A549 (cell line): ENCODE measurements at regions not wholly inside any gene's neighbourhood (a gene's known extent, or its start where the extent isn't known, plus 50 kb on each side); places are given as distances from the start of the nearest gene placed in this dataset.

Source experiments
- CBX8 ChIP-seq: fragments of 200-600 bp; sonication (generic); IDR thresholded peaks from 2 replicates; pipeline ENCODE4 v1.6.1; 2016
- HOXA7 ChIP-seq: fragments of 250-450 bp; sonication (Bioruptor Pico); IDR thresholded peaks from 2 replicates; pipeline ENCODE4 v1.5.0; 2020; ENCODE audit warnings: mild to moderate bottlenecking, moderate library complexity
- KDM1A ChIP-seq: fragments of 200-600 bp; sonication (generic); IDR thresholded peaks from 2 replicates; pipeline ENCODE4 v1.6.1; 2016; ENCODE audit warnings: low read depth, mild to moderate bottlenecking
- MAFK ChIP-seq: fragments of 450-650 bp; IDR thresholded peaks from 2 replicates; pipeline ENCODE4 v1.6.1; 2014; ENCODE audit not compliant: partially characterized antibody
- MAZ ChIP-seq: fragments of 150-350 bp; IDR thresholded peaks from 2 replicates; pipeline ENCODE4 v1.6.1; 2014; ENCODE audit warnings: antibody characterized with exemption, low read depth, low read length, borderline replicate concordance
- PHF8 ChIP-seq: fragments of 200-600 bp; sonication (generic); IDR thresholded peaks from 2 replicates; pipeline ENCODE4 v1.6.1; 2016; ENCODE audit warnings: low read depth, mild to moderate bottlenecking, antibody characterized with exemption, moderate library complexity, borderline replicate concordance
- POLR2A ChIP-seq: IDR thresholded peaks from 2 replicates; pipeline ENCODE4 v1.6.1; 2012; ENCODE audit warnings: mild to moderate bottlenecking, low read length
- RAD21 ChIP-seq, 2 experiments: fragments of >200 bp in 1 of 2; sonication (Bioruptor Twin) in 1 of 2; formaldehyde crosslinking in 1 of 2; IDR thresholded peaks in 1 of 2; conservative IDR thresholded peaks in 1 of 2; 2 replicates in 1 of 2; 3 replicates in 1 of 2; pipeline ENCODE4 v1.6.1; 2012 to 2018; ENCODE audit warnings: inconsistent platforms in 1 of 2
- SREBF2 ChIP-seq: fragments of 450-650 bp; IDR thresholded peaks from 2 replicates; pipeline ENCODE4 v1.6.1; 2014; ENCODE audit warnings: mild to moderate bottlenecking, moderate library complexity
- ZFP36 ChIP-seq: fragments of 450-650 bp; IDR thresholded peaks from 2 replicates; pipeline ENCODE4 v1.6.1; 2014; ENCODE audit warnings: borderline replicate concordance; ENCODE audit not compliant: partially characterized antibody
- TF ChIP-seq, protein P1 (sequence below): fragments of >200 bp; sonication (Bioruptor Twin); formaldehyde crosslinking; IDR thresholded peaks from 3 replicates; pipeline ENCODE4 v1.5.1; 2016
- TF ChIP-seq, protein P2 (sequence below): fragments of 450-650 bp; IDR thresholded peaks from 2 replicates; pipeline ENCODE4 v1.6.1; 2014; ENCODE audit warnings: antibody characterized with exemption
- TF ChIP-seq, protein P3 (sequence below): IDR thresholded peaks from 2 replicates; pipeline ENCODE4 v1.6.1; 2012

DNA sequence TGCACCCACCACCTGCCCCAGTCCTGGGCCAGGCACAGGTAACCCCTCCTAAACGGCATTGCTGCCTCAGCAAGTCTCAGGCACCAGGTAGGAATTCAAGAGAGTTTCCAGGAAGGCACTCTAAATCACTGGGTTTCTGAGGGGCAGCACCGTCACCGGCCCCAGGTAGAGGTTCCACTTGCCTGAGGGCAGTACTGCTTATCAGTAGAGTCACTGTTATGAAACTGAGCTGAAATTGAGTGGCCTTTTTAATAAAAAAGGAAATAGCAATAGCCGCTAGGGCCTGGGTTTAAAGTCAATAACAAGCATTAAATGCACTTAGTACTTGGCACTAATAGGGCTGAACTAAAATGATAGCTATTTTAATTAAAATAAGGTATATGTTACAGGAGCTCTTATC, 653.7 kb downstream of the METTL4 start:
- no peak for TF ChIP-seq PHF8
- no peak for TF ChIP-seq POLR2A
- no peak for TF ChIP-seq HOXA7
- TF ChIP-seq, protein P1, sequence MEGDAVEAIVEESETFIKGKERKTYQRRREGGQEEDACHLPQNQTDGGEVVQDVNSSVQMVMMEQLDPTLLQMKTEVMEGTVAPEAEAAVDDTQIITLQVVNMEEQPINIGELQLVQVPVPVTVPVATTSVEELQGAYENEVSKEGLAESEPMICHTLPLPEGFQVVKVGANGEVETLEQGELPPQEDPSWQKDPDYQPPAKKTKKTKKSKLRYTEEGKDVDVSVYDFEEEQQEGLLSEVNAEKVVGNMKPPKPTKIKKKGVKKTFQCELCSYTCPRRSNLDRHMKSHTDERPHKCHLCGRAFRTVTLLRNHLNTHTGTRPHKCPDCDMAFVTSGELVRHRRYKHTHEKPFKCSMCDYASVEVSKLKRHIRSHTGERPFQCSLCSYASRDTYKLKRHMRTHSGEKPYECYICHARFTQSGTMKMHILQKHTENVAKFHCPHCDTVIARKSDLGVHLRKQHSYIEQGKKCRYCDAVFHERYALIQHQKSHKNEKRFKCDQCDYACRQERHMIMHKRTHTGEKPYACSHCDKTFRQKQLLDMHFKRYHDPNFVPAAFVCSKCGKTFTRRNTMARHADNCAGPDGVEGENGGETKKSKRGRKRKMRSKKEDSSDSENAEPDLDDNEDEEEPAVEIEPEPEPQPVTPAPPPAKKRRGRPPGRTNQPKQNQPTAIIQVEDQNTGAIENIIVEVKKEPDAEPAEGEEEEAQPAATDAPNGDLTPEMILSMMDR: no peak
- TF ChIP-seq RAD21 (conservative IDR thresholded peaks at IDR 0.05 in 1 of 2, IDR thresholded peaks at IDR 0.05 in 1 of 2): no peak
- TF ChIP-seq MAFK: no peak
- TF ChIP-seq SREBF2: no peak
- TF ChIP-seq, protein P2, sequence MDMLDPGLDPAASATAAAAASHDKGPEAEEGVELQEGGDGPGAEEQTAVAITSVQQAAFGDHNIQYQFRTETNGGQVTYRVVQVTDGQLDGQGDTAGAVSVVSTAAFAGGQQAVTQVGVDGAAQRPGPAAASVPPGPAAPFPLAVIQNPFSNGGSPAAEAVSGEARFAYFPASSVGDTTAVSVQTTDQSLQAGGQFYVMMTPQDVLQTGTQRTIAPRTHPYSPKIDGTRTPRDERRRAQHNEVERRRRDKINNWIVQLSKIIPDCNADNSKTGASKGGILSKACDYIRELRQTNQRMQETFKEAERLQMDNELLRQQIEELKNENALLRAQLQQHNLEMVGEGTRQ: no peak
- no peak for TF ChIP-seq CBX8
- TF ChIP-seq ZFP36: no peak
- no peak for TF ChIP-seq MAZ
- no peak for TF ChIP-seq KDM1A
- TF ChIP-seq, protein P3, sequence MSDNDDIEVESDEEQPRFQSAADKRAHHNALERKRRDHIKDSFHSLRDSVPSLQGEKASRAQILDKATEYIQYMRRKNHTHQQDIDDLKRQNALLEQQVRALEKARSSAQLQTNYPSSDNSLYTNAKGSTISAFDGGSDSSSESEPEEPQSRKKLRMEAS: no peak
